HepG2 (cell line): ENCODE measurements at regions not wholly inside any gene's neighbourhood (a gene's known extent, or its start where the extent isn't known, plus 50 kb on each side); places are given as distances from the start of the nearest gene placed in this dataset.

Source experiments
- GATAD1 ChIP-seq: IDR thresholded peaks from 2 replicates; pipeline ENCODE4 v1.6.1; 2016; ENCODE audit warnings: missing genetic modification reagents, missing compliant biosample characterization
- GATAD2A ChIP-seq: IDR thresholded peaks from 2 replicates; pipeline ENCODE4 v1.6.1; 2016
- GZF1 ChIP-seq: sonication (generic); formaldehyde crosslinking; IDR thresholded peaks from 2 replicates; pipeline ENCODE4 v1.5.1; 2020; ENCODE audit warnings: mild to moderate bottlenecking, missing genetic modification reagents
- ISL2 ChIP-seq: sonication (generic); formaldehyde crosslinking; IDR thresholded peaks from 2 replicates; pipeline ENCODE4 v1.5.0; 2020; ENCODE audit warnings: missing genetic modification reagents
- MBNL3 ChIP-seq: fragments of 250-450 bp; sonication (Bioruptor Pico); conservative IDR thresholded peaks from 2 replicates; pipeline ENCODE4 v1.8.0; 2022; ENCODE audit warnings: mild to moderate bottlenecking, inconsistent platforms
- MZF1 ChIP-seq: sonication (generic); formaldehyde crosslinking; IDR thresholded peaks from 2 replicates; pipeline ENCODE4 v1.8.1; 2023; ENCODE audit warnings: mild to moderate bottlenecking, missing genetic modification reagents, borderline replicate concordance
- POLR2AphosphoS2 ChIP-seq: IDR thresholded peaks from 2 replicates; pipeline ENCODE4 v1.6.1; 2011; ENCODE audit warnings: low read depth, low read length, improper control_type of control experiment
- SSRP1 ChIP-seq: IDR thresholded peaks from 2 replicates; pipeline ENCODE4 v1.6.1; 2016; ENCODE audit warnings: control low read depth
- ZNF430 ChIP-seq: sonication (generic); formaldehyde crosslinking; IDR thresholded peaks from 2 replicates; pipeline ENCODE4 v1.9.0; 2021; ENCODE audit warnings: mild to moderate bottlenecking, missing genetic modification reagents
- ZNF558 ChIP-seq: sonication (generic); formaldehyde crosslinking; IDR thresholded peaks from 2 replicates; pipeline ENCODE4 v1.9.0; 2022; ENCODE audit warnings: mild to moderate bottlenecking, missing genetic modification reagents, borderline replicate concordance
- ZNF780A ChIP-seq: sonication (generic); formaldehyde crosslinking; IDR thresholded peaks from 2 replicates; pipeline ENCODE4 v1.8.0; 2022; ENCODE audit warnings: mild to moderate bottlenecking, missing genetic modification reagents, moderate library complexity
- TF ChIP-seq, protein P1 (sequence below): sonication (generic); formaldehyde crosslinking; IDR thresholded peaks from 2 replicates; pipeline ENCODE4 v1.9.0; 2022; ENCODE audit warnings: missing genetic modification reagents, mild to moderate bottlenecking, borderline replicate concordance
- TF ChIP-seq, protein P2 (sequence below): sonication (generic); formaldehyde crosslinking; IDR thresholded peaks from 2 replicates; pipeline ENCODE4 v1.5.0; 2020; ENCODE audit warnings: missing genetic modification reagents, mild to moderate bottlenecking, borderline replicate concordance
- TF ChIP-seq, protein P3 (sequence below): sonication (generic); formaldehyde crosslinking; IDR thresholded peaks from 2 replicates; pipeline ENCODE4 v1.4.0; 2020; ENCODE audit warnings: missing genetic modification reagents
- TF ChIP-seq, protein P4 (sequence below): sonication (generic); formaldehyde crosslinking; IDR thresholded peaks from 2 replicates; pipeline ENCODE4 v1.5.0; 2020; ENCODE audit warnings: missing genetic modification reagents, mild to moderate bottlenecking, borderline replicate concordance
- TF ChIP-seq, protein P5 (sequence below): sonication (generic); formaldehyde crosslinking; IDR thresholded peaks from 2 replicates; pipeline ENCODE4 v1.8.1; 2023; ENCODE audit warnings: mild to moderate bottlenecking, moderate library complexity, missing genetic modification reagents

DNA sequence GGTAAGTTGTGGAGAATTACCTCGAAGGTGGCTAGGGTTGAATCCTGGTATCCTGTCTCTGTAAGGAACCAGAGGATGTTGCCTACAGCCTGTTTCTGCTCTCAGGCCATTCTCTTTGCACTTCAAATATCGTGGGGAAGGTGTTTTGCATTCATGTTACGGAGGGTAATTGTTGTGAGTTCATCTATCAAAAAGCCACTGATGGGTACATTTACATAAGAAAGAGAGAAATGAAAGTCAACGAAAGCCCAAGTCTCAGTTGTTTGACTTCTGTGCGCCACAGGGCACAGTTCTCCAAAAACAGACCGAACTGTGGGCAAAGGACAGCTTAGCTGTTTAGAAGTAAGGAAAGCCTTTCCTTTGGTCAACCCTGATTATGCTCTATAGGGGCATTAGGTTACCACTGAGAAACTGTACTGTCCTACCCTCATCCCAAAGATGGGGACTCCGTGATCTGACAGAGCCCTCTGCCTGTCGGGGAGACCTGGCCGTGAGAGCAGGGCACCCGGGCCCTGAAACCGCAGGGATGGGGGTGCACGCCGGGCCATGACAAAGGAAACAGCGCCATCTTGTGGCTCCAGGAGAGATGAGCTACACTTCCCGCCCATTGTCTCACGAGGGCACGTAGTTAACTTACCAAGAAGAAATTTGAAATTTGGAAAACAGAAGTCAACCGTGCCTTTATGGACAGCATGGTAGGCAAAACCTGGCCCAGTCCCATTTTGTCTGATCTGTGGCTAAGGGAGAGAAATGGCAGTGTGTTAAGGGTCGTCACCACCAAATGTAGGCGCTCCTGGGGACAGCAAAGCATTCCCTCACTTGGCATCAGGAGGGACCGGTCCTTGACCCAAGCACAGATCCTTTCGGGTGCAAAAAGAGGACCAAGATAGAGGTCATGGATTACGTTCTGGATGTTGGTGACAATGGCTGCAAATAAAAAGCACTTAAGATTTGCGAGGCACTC lies 74.5 kb upstream of the DYNLRB2 start (continued):
- TF ChIP-seq MZF1 (CRISPR knock-in tag) (no peak), GATAD1 (no peak), ZNF558 (no peak), MBNL3 (CRISPR knock-in tag) (no peak), POLR2AphosphoS2 (no peak), GZF1 (no peak), GATAD2A (peak; percentile 53; the same call in 1 of the 2 replicates), ZNF780A (no peak), ISL2 (CRISPR knock-in tag) (peak; percentile 54; the same call in 1 of the 2 replicates), ZNF430 (CRISPR knock-in tag) (no peak), SSRP1 (no peak)
- TF ChIP-seq, protein P1, sequence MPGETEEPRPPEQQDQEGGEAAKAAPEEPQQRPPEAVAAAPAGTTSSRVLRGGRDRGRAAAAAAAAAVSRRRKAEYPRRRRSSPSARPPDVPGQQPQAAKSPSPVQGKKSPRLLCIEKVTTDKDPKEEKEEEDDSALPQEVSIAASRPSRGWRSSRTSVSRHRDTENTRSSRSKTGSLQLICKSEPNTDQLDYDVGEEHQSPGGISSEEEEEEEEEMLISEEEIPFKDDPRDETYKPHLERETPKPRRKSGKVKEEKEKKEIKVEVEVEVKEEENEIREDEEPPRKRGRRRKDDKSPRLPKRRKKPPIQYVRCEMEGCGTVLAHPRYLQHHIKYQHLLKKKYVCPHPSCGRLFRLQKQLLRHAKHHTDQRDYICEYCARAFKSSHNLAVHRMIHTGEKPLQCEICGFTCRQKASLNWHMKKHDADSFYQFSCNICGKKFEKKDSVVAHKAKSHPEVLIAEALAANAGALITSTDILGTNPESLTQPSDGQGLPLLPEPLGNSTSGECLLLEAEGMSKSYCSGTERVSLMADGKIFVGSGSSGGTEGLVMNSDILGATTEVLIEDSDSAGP: no peak; the same call in 1 of the 2 replicates
- TF ChIP-seq, protein P2, sequence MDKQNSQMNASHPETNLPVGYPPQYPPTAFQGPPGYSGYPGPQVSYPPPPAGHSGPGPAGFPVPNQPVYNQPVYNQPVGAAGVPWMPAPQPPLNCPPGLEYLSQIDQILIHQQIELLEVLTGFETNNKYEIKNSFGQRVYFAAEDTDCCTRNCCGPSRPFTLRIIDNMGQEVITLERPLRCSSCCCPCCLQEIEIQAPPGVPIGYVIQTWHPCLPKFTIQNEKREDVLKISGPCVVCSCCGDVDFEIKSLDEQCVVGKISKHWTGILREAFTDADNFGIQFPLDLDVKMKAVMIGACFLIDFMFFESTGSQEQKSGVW (CRISPR knock-in tag): no peak
- TF ChIP-seq, protein P3, sequence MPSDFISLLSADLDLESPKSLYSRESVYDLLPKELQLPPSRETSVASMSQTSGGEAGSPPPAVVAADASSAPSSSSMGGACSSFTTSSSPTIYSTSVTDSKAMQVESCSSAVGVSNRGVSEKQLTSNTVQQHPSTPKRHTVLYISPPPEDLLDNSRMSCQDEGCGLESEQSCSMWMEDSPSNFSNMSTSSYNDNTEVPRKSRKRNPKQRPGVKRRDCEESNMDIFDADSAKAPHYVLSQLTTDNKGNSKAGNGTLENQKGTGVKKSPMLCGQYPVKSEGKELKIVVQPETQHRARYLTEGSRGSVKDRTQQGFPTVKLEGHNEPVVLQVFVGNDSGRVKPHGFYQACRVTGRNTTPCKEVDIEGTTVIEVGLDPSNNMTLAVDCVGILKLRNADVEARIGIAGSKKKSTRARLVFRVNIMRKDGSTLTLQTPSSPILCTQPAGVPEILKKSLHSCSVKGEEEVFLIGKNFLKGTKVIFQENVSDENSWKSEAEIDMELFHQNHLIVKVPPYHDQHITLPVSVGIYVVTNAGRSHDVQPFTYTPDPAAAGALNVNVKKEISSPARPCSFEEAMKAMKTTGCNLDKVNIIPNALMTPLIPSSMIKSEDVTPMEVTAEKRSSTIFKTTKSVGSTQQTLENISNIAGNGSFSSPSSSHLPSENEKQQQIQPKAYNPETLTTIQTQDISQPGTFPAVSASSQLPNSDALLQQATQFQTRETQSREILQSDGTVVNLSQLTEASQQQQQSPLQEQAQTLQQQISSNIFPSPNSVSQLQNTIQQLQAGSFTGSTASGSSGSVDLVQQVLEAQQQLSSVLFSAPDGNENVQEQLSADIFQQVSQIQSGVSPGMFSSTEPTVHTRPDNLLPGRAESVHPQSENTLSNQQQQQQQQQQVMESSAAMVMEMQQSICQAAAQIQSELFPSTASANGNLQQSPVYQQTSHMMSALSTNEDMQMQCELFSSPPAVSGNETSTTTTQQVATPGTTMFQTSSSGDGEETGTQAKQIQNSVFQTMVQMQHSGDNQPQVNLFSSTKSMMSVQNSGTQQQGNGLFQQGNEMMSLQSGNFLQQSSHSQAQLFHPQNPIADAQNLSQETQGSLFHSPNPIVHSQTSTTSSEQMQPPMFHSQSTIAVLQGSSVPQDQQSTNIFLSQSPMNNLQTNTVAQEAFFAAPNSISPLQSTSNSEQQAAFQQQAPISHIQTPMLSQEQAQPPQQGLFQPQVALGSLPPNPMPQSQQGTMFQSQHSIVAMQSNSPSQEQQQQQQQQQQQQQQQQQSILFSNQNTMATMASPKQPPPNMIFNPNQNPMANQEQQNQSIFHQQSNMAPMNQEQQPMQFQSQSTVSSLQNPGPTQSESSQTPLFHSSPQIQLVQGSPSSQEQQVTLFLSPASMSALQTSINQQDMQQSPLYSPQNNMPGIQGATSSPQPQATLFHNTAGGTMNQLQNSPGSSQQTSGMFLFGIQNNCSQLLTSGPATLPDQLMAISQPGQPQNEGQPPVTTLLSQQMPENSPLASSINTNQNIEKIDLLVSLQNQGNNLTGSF (CRISPR knock-in tag): no peak
- TF ChIP-seq, protein P4, sequence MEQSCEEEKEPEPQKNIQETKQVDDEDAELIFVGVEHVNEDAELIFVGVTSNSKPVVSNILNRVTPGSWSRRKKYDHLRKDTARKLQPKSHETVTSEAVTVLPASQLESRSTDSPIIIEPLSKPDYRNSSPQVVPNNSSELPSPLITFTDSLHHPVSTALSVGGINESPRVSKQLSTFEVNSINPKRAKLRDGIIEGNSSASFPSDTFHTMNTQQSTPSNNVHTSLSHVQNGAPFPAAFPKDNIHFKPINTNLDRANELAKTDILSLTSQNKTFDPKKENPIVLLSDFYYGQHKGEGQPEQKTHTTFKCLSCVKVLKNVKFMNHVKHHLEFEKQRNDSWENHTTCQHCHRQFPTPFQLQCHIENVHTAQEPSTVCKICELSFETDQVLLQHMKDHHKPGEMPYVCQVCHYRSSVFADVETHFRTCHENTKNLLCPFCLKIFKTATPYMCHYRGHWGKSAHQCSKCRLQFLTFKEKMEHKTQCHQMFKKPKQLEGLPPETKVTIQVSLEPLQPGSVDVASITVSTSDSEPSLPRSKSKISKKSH (CRISPR knock-in tag): peak; percentile 60; the same call in 1 of the 2 replicates
- TF ChIP-seq, protein P5, sequence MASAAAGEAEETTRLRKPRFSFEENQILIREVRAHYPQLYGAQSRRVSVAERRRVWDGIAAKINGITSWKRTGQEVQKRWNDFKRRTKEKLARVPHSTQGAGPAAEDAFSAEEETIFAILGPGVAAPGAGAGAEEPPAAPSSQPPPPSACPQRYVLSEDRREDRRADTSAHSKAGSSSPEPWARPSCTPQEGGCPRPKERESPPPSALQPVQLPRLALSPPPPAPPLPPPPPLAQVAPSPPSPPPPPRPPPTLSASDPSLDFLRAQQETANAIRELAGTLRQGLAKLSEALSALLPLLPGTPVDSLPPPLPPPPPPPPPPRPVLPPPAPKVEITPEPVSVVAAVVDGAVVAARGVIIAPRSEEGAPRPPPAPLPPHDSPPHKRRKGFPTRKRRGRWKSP (CRISPR knock-in tag): no peak
